HCT116 (cell line): ENCODE measurements at regions not wholly inside any gene's neighbourhood (a gene's known extent, or its start where the extent isn't known, plus 50 kb on each side); places are given as distances from the start of the nearest gene placed in this dataset.

Experiments
- ATAC-seq: fragments of 200-7000 bp; cut with Tn5 transposase; 2 replicates; pipeline ENCODE4 v1.9.1; 2020; ENCODE audit warnings: mild to moderate bottlenecking, moderate library complexity
- BruUV-seq: library from RNA; stranded (reverse); fragments of 400-500 nt; replicated peaks from 2 replicates; lab custom pipeline; 2021; lab: Mats Ljungman, UMichigan
- CTCF ChIA-PET: fragments of 300-600 bp; sonication (Branson Sonifier 250); formaldehyde crosslinking; loops from one replicate; lab custom pipeline; 2021; ENCODE audit warnings: antibody characterized with exemption; lab: Charles Lee
- POLR2A ChIA-PET: fragments of 300-600, 350-600 bp; sonication (Branson Sonifier 250); formaldehyde crosslinking; loops from one replicate; lab custom pipeline; 2021; ENCODE audit warnings: antibody characterized with exemption; lab: Charles Lee
- RAD21 ChIA-PET, 2 experiments: fragments of 300-600 bp; sonication (Branson Sonifier 250); formaldehyde crosslinking; loops; one replicate each; lab custom pipeline; 2023; ENCODE audit warnings: low total read pairs in 2 of 2; ENCODE audit not compliant: uncharacterized antibody in 2 of 2, unreplicated experiment in 2 of 2, low non-redundant PET in 1 of 2; lab: Charles Lee
- DNase-seq: peaks from one replicate; pipeline ENCODE4 v3.0.0-alpha.2; 2010; ENCODE audit warnings: low read depth, low spot score
- H2AFZ ChIP-seq: fragments of 200-600 bp; shearing (Covaris generic), sonication (generic); 2 replicates; pipeline ENCODE4 v1.6.1; 2017; ENCODE audit warnings: low read depth, mixed run types, mixed read lengths, antibody characterized with exemption, low read length; ENCODE audit not compliant: poor library complexity, severe bottlenecking
- H3K27ac ChIP-seq: 2 replicates; pipeline ENCODE4 v1.5.1; 2012; ENCODE audit warnings: low read depth, low read length
- H3K27me3 ChIP-seq: fragments of 200-600 bp; sonication (generic); 2 replicates; pipeline ENCODE4 v1.6.1; 2016; ENCODE audit warnings: mixed run types, low read length, mixed read lengths; ENCODE audit not compliant: insufficient read depth
- H3K36me3 ChIP-seq, 2 experiments: fragments of 200-500 bp in 1 of 2; fragments of 200-600 bp in 1 of 2; sonication (Bioruptor generic) in 1 of 2; sonication (generic) in 1 of 2; 2 replicates each; pipeline versions ENCODE4 v1.5.1 to v1.6.1; 2014 to 2016; ENCODE audit warnings: low read length in 2 of 2, inconsistent platforms in 1 of 2, mixed read lengths in 1 of 2, mixed run types in 1 of 2; ENCODE audit not compliant: insufficient read depth in 2 of 2, control insufficient read depth in 1 of 2
- H3K4me1 ChIP-seq, 2 experiments: fragments of 200-600 bp in 1 of 2; sonication (generic) in 1 of 2; 2 replicates each; pipeline versions ENCODE4 v1.5.1 to v1.6.1; 2012 to 2017; ENCODE audit warnings: low read length in 2 of 2, inconsistent platforms in 1 of 2, mild to moderate bottlenecking in 1 of 2, mixed read lengths in 1 of 2, mixed run types in 1 of 2, moderate library complexity in 1 of 2; ENCODE audit not compliant: insufficient read depth in 2 of 2, control insufficient read depth in 1 of 2
- H3K4me2 ChIP-seq: fragments of 200-600 bp; sonication (generic); 2 replicates; pipeline ENCODE4 v1.6.1; 2017; ENCODE audit warnings: mixed run types, low read length, mixed read lengths
- H3K4me3 ChIP-seq, 2 experiments: fragments of 200-600 bp in 1 of 2; sonication (generic) in 1 of 2; replicated peaks in 1 of 2; 2 replicates each; pipeline ENCODE4 v1.5.1; 2011 to 2016; ENCODE audit warnings: low read length in 2 of 2, control low read depth in 1 of 2, low read depth in 1 of 2, mild to moderate bottlenecking in 1 of 2, mixed read lengths in 1 of 2, mixed run types in 1 of 2
- H3K79me2 ChIP-seq: fragments of 200-600 bp; sonication (generic); 2 replicates; pipeline ENCODE4 v1.6.1; 2017; ENCODE audit warnings: mild to moderate bottlenecking, mixed run types, low read length, moderate library complexity, mixed read lengths; ENCODE audit not compliant: insufficient read depth
- H3K9ac ChIP-seq: fragments of 200-600 bp; sonication (generic); 2 replicates; pipeline ENCODE4 v1.6.1; 2016; ENCODE audit warnings: low read length, mixed read lengths
- H3K9me2 ChIP-seq: fragments of 200-600 bp; sonication (generic), shearing (Covaris generic); 2 replicates; pipeline ENCODE4 v1.6.1; 2017; ENCODE audit warnings: mixed run types, mild to moderate bottlenecking, moderate library complexity; ENCODE audit not compliant: insufficient read depth
- H3K9me3 ChIP-seq, 2 experiments: fragments of 200-500 bp in 1 of 2; fragments of 200-600 bp in 1 of 2; sonication (Bioruptor generic) in 1 of 2; sonication (generic) in 1 of 2; 2 replicates each; pipeline ENCODE4 v1.6.1; 2014 to 2017; ENCODE audit warnings: low read length in 2 of 2, mixed read lengths in 2 of 2, inconsistent platforms in 1 of 2, low read depth in 1 of 2, mild to moderate bottlenecking in 1 of 2, mixed run types in 1 of 2, moderate library complexity in 1 of 2; ENCODE audit not compliant: control insufficient read depth in 1 of 2, insufficient read depth in 1 of 2
- H4K20me1 ChIP-seq: fragments of 200-600 bp; sonication (generic), shearing (Covaris generic); 2 replicates; pipeline ENCODE4 v1.6.1; 2017; ENCODE audit warnings: mixed run types, mild to moderate bottlenecking, moderate library complexity; ENCODE audit not compliant: insufficient read depth
- CBX3 ChIP-seq: IDR thresholded peaks from 2 replicates; pipeline ENCODE4 v1.6.1; 2012; ENCODE audit warnings: low read depth
- CEBPB ChIP-seq: IDR thresholded peaks from 2 replicates; pipeline ENCODE4 v1.6.1; 2012; ENCODE audit warnings: low read depth
- EGR1 ChIP-seq: IDR thresholded peaks from 2 replicates; pipeline ENCODE4 v1.6.1; 2012; ENCODE audit warnings: low read depth
- ELF1 ChIP-seq: IDR thresholded peaks from 2 replicates; pipeline ENCODE4 v1.6.1; 2012; ENCODE audit warnings: low read depth, borderline replicate concordance
- EZH2 ChIP-seq: fragments of 200-600 bp; sonication (generic); IDR thresholded peaks from 2 replicates; pipeline ENCODE4 v1.6.1; 2017; ENCODE audit warnings: antibody characterized with exemption, mixed run types
- EZH2phosphoT487 ChIP-seq: fragments of 200-600 bp; IDR thresholded peaks from 2 replicates; pipeline ENCODE4 v1.6.1; 2018; ENCODE audit warnings: antibody characterized with exemption, borderline replicate concordance
- FOSL1 ChIP-seq: IDR thresholded peaks from 2 replicates; pipeline ENCODE4 v1.6.1; 2012; ENCODE audit warnings: low read depth
- JUND ChIP-seq: IDR thresholded peaks from 2 replicates; pipeline ENCODE4 v1.6.1; 2012
- SP1 ChIP-seq: IDR thresholded peaks from 2 replicates; pipeline ENCODE4 v1.6.1; 2012; ENCODE audit warnings: low read depth
- SRF ChIP-seq: IDR thresholded peaks from 2 replicates; pipeline ENCODE4 v1.6.1; 2012; ENCODE audit warnings: low read depth
- TCF7L2 ChIP-seq: IDR thresholded peaks from 2 replicates; pipeline ENCODE4 v1.7.0; 2011; ENCODE audit warnings: borderline replicate concordance, inconsistent platforms; ENCODE audit not compliant: insufficient read depth, insufficient read length; ENCODE audit errors: extremely low read depth
- ZFX ChIP-seq: fragments of 450-650 bp; IDR thresholded peaks from 2 replicates; pipeline ENCODE4 v1.6.1; 2017
- ZNF274 ChIP-seq: fragments of 200-500 bp; sonication (Bioruptor generic); IDR thresholded peaks from 2 replicates; pipeline ENCODE4 v1.6.1; 2014; ENCODE audit warnings: mild to moderate bottlenecking, low read depth, low read length, inconsistent platforms
- intact Hi-C: fragments of 100-400 bp; cut with micrococcal nuclease; formaldehyde crosslinking; loops from 2 replicates; pipeline ENCODE4 v1.10.0; 2022
- TF ChIP-seq, protein P1 (sequence below), 3 experiments: fragments of 200-600 bp in 1 of 3; sonication (generic) in 1 of 3; IDR thresholded peaks in 2 of 3; conservative IDR thresholded peaks in 1 of 3; 2 replicates each; pipeline ENCODE4 v1.5.1; 2012 to 2017; ENCODE audit warnings: low read depth in 2 of 3, low read length in 2 of 3, antibody characterized with exemption in 1 of 3, borderline replicate concordance in 1 of 3, control low read depth in 1 of 3, mild to moderate bottlenecking in 1 of 3, mixed read lengths in 1 of 3, mixed run types in 1 of 3, moderate library complexity in 1 of 3; ENCODE audit not compliant: insufficient read depth in 1 of 3

- H3K9ac ChIP-seq, result peak overlapping the region; percentile 40
- intact Hi-C loops, result loop anchor here (2.0 to 10.0 kb wide), 6 partner anchors 147 to 938 kb away; partner anchors contain the start of gene RNF32
- H3K36me3 ChIP-seq, result no peaks in the 10 kb centered on the region
- H3K9me3 ChIP-seq, result no peaks in the 10 kb centered on the region
- ATAC-seq (peak; percentile 33), DNase-seq (peak; percentile 41)
- H3K4me1 ChIP-seq, result peaks cover 58 to 66% of the 10 kb centered on the region in 2 experiments
- ChIA-PET RAD21 (interaction anchor here in 1 of 2 experiments (1.4 kb wide), 1 partner anchor 13 kb away, joined by 6 read pairs; no protein-coding TSS in a partner anchor), CTCF (interaction anchor here (1.1 to 1.2 kb wide), 2 partner anchors 102 to 508 kb away, joined by 3 to 4 read pairs; no protein-coding TSS in a partner anchor), POLR2A (no interaction called here)
- H3K27me3 ChIP-seq, result no peaks in the 10 kb centered on the region
- H3K27ac ChIP-seq, result peak overlapping the region; percentile 64
- no peak for TF ChIP-seq ZFX
- TF ChIP-seq, protein P1, sequence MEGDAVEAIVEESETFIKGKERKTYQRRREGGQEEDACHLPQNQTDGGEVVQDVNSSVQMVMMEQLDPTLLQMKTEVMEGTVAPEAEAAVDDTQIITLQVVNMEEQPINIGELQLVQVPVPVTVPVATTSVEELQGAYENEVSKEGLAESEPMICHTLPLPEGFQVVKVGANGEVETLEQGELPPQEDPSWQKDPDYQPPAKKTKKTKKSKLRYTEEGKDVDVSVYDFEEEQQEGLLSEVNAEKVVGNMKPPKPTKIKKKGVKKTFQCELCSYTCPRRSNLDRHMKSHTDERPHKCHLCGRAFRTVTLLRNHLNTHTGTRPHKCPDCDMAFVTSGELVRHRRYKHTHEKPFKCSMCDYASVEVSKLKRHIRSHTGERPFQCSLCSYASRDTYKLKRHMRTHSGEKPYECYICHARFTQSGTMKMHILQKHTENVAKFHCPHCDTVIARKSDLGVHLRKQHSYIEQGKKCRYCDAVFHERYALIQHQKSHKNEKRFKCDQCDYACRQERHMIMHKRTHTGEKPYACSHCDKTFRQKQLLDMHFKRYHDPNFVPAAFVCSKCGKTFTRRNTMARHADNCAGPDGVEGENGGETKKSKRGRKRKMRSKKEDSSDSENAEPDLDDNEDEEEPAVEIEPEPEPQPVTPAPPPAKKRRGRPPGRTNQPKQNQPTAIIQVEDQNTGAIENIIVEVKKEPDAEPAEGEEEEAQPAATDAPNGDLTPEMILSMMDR (IDR thresholded peaks at IDR 0.05 in 2 of 3, conservative IDR thresholded peaks at IDR 0.05 in 1 of 3; ENCODE audit: borderline replicate concordance in 1 of 3, insufficient read depth in 1 of 3, low read depth in 2 of 3, low read length in 2 of 3), result peak in 1 of 3 experiments; percentile 23; a peak in 1 of 6 replicates
- H3K4me3 ChIP-seq, result peak overlapping the region in 1 of 2 experiments; percentile 32; a peak in 2 of 4 replicates
- H3K79me2 ChIP-seq, result no peaks in the 10 kb centered on the region
- H2AFZ ChIP-seq, result no peak overlapping the region
- no peaks in the 10 kb centered on the region for H3K9me2 ChIP-seq
- peak overlapping the region; percentile 92 for H3K4me2 ChIP-seq
- no peaks in the 10 kb centered on the region for H4K20me1 ChIP-seq
- BruUV-seq, result no TSS peak
Observed at GRCh38 chr7:155964543-155964942, 152.3 kb upstream of the SHH start.

DNA sequence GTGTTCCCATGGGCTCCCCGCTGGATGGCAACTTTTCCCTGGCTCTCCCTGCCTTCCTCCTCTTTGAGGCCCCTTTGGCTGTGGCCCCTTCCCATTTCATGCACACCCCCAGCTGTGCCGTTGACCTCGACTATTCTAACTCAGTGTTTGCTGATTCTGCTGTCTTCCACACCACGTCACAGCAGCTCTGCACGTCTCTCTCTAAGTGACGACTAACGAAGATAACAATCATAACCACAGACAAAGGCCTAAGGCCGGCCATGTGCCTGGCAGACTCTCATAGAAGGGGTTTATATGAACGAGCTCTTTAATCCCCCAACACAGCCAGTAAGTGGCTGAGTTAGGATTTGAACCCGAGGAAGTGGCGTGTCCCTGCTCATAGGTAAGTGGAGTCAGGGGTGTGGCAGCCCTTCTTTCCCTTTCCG, 151.5 kb upstream of the SHH start:
- Histone ChIP-seq H3K4me3 (no peak overlapping the region), H2AFZ (no peak overlapping the region), H3K4me1 (peaks cover 66 to 73% of the 10 kb centered on the region in 2 experiments), H3K79me2 (no peaks in the 10 kb centered on the region), H3K9me3 (no peaks in the 10 kb centered on the region), H3K27me3 (no peaks in the 10 kb centered on the region), H3K36me3 (no peaks in the 10 kb centered on the region), H3K9me2 (no peaks in the 10 kb centered on the region), H4K20me1 (no peaks in the 10 kb centered on the region), H3K27ac (peak overlapping the region; percentile 64; the same call in 1 of the 2 replicates), H3K9ac (peak overlapping the region; percentile 40), H3K4me2 (peak overlapping the region; percentile 92)
- DNase-seq (no peak), ATAC-seq (no peak)
- ChIA-PET POLR2A (interaction anchor here (1.2 kb wide), 1 partner anchor 151 kb away, joined by 3 read pairs; the partner anchor contains the start of gene SHH), CTCF (no interaction called here), RAD21 (no interaction called here)
- intact Hi-C loops, result loop anchor here (2.0 to 10.0 kb wide), 6 partner anchors 146 to 939 kb away; partner anchors contain the start of gene RNF32
- BruUV-seq, result no TSS peak
- TF ChIP-seq SRF (no peak), ZFX (no peak), TCF7L2 (no peak), JUND (no peak), ELF1 (no peak), FOSL1 (no peak), EZH2 (no peak), SP1 (no peak), CEBPB (no peak), EGR1 (no peak), CBX3 (no peak), EZH2phosphoT487 (no peak), ZNF274 (no peak)
